Dermis microvascular lymphatic vessel endothelial cell (primary cell): ENCODE measurements at regions not wholly inside any gene's neighbourhood (a gene's known extent, or its start where the extent isn't known, plus 50 kb on each side); places are given as distances from the start of the nearest gene placed in this dataset.
"Not testable (repeated sequence)": the region's sequence is repeated elsewhere in the genome, so short reads cannot be mapped to it uniquely, and the experiment has no call there.

Experiments
- DNase-seq, 2 donors: peaks; one replicate each; pipeline versions ENCODE4 v3.0.0 to v3.0.0-alpha.2; 2010; ENCODE audit warnings: low read depth in 2 of 2

DNA sequence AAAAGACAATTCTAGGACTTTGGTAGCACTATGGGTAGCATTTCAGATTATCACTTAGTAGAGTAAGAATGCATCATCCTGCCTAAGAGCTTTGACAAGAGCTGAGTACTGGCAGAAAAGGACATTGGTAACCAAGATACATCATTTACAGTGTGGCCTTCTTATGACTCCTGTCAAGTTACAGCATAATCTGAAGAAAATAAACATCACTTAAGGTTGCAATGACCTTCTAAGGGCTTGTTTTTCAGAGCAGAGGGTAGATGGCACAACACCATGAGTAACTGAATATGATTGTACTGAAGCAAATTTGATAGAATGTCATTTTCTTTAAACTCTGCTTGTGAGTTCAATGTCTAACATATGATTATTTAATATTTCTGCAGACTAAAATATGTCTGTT, 822.6 kb downstream of the TBC1D32 start:
- DNase-seq = no peak

GRCh38 chr6:120498711-120499110, 835.6 kb downstream of the TBC1D32 start:
- DNase-seq = no peak

- DNase-seq = no peak
Measured at GRCh38 chr6:120496661-120497060, 837.6 kb downstream of the TBC1D32 start.

DNA sequence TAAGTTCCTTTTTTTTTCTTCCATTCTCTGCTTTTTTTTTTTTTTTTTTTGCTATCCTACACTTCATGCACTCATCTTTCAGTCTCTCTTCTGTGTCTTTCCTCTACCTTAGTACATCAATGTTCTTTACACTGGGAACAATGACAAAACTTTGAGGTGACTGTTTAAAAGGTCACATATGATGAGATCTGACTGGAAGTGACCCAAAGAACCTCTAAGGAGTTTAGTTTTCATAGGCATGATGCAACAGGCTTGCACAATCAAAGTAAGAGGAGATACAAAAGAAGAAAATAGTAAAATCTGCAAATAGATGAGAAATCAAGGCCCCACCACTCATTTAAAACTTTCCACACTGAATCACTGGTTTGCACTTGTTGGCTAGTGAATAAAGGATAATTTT, 840.8 kb downstream of the TBC1D32 start:
- DNase-seq = no peak

DNA sequence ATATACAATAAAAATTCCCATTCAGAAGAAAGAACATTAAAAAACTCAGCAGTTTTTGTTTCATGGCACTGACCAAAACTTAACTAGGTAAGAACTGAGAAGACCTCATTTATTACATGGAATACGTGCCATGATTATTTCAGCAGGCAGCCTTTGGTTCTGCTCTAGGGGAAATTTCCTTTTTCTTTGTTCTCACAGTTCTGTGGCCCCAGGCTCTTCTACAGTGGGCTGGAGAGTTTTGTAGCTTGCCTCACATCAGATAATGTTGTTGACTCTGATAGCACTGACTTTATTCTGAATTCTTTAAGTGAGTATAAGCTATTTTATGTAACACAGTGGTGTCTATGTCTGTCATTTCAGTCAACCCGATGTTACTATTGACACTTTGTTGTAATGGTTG, 844.3 kb downstream of the TBC1D32 start:
- no peak for DNase-seq

DNA sequence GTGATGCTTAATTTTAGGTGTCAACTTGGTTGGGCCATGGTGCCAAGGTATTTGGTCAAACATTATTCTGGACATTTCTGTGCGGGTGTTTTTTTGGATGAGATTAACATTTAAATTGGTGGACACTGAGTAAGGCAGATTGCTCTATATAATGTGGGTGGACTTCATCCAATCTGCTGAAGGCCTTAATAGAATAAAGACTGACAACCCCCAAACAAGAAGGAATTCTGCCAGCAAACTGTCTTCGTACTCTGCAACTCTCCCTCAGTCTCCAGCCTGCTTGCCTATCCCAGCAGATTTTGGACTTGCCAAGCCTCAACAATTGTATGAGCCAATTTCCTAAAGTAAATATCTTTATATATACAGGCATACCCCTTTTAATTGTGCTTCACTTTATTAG, 850.1 kb downstream of the TBC1D32 start:
- DNase-seq = no peak

DNA sequence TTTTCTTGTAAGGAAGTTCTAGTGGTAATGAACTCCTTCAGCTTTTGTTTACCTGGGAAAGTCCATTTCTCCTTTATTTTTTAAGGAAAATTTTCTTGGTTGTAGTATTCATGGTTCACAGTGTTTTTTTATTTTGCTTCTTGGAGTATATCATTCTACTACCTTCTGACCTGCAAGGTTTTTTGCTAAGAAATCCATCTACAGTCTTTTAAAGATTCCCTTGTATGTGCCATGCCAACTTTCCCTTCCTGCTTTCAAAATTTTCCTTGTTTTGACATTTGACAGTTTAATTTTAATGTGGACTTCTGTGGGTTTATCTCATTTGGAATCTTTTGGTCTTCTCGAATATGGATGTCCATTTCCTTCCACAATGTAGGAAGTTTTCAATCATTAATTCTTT, 855.6 kb downstream of the TBC1D32 start:
- no peak for DNase-seq

- DNase-seq = no peak
Measured at GRCh38 chr6:120473804-120474203, 860.5 kb downstream of the TBC1D32 start.

- no peak for DNase-seq
Measured at GRCh38 chr6:120468486-120468885, 865.8 kb downstream of the TBC1D32 start.

- no peak for DNase-seq
Measured at GRCh38 chr6:120451508-120451907, 882.8 kb downstream of the TBC1D32 start.

GRCh38 chr6:120447605-120448004, 886.7 kb downstream of the TBC1D32 start:
- no peak for DNase-seq

- not testable (repeated sequence) for DNase-seq
Measured at GRCh38 chr6:120432840-120433239, 901.4 kb downstream of the TBC1D32 start.

DNA sequence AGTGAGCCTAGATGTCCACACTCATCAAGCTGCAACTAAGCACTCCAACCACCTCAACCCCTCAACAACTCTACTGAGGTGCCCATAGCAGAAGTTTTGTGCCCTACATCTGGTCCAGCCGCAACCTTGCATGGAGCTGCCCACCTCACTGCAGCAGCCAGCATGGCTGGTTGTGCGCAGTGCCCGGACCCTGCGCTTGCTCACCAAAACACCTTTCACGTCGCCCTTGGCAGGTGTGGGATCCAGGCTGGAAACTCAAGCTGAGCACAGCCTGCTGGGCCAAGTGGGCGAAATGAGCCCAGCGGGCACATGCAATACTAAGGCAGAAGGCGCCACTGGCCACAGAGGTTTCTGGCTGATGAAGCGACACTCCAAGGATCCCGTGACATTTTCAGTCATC, 902.4 kb downstream of the TBC1D32 start:
- no peak for DNase-seq

DNA sequence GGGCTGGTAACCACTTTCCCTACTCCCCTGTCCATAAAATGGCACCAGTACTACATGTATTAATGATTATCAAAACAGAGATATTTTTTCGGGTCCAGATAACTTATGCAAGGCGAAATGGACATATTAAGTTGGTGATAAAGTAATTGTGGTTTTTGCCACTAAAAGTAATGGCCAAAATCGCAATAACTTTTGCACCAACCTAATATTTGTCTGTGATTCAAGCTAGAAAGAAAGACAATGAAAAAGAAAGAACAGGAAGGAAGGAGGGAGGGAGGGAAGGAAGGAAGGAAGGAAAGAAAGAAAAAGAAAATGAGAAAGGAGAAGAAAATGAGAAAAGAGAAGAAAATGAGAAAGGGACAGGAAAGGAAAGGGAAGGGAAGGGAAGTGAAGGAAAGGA, 922.9 kb downstream of the TBC1D32 start:
- DNase-seq = no peak

DNA sequence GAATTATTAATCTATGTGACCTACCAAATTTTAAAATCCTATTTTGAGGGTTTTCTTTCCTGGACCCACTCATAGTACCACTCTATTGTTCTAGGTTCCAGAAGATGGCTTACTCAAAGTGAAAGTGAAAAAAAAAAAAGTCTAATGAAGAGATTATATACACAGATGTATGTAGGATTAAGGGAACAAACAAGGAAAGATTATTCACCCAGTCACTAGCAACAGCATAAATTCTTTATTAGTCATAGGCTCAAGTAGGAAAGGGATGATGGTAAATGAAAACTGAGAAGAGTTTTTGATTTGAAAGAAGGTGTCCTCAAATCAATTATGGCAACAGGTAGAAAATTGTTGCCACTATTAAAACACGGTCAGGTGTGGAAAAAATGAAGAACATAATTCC, 923.7 kb downstream of the TBC1D32 start:
- no peak for DNase-seq

DNA sequence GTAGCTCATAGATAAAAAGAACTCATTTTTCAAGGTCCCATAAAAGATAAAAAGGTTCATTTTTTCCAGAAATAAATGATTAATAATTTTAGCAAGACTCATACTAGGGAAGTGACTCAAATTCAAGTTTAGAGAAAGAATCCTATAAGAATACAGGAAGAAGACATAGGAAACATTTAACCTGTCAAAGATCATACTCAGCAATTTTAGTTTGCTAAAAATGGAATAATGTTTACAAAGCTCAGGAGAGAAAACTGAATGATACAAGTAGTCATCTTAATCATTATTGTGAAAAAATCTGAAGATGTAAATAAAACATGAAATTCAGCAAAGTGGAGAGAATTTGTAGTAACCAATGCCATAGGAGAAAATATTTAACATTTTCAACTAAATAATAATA, 926.6 kb downstream of the TBC1D32 start:
- no peak for DNase-seq

DNA sequence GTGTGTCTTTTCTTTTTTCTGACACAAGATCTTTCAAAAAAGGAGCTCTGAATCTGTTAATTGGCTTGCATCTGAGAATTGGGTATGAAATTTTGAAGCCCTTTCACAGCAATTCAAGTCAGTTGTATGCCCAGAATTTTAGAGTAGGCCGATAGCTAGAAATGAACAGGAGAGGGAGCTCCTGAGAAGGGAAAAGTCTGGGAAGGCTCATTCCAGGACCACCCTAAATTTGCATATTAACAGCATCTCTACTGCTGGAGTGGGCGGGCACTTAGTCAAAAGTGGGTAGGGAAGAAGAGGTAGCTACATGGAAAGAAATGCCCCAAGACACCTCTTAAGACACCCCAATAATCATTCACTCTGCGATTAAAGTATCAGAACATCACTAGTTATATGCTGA, 928.3 kb downstream of the TBC1D32 start:
- DNase-seq = no peak

- no peak for DNase-seq
Measured at GRCh38 chr6:120395784-120396183, 938.5 kb downstream of the TBC1D32 start.

- no peak for DNase-seq
Measured at GRCh38 chr6:120395330-120395729, 939.0 kb downstream of the TBC1D32 start.

DNA sequence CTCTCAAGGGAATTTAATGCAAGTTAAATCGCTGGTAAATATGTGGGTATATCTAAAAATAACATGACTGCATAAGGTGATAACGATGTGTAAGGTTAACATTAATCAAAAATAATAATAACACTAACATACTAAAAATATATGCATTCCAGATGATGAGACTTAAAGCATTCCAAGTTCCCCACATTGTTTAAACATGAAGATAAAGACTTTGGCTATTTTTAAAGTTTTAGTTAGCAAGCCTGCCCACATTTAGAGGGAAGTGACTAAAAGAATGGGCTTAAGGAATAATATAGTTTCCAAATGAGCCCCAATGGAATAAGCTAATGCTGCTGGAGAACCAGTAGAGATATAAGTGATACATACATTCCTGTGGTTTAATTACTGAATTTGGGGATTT, 941.3 kb downstream of the TBC1D32 start:
- no peak for DNase-seq

DNA sequence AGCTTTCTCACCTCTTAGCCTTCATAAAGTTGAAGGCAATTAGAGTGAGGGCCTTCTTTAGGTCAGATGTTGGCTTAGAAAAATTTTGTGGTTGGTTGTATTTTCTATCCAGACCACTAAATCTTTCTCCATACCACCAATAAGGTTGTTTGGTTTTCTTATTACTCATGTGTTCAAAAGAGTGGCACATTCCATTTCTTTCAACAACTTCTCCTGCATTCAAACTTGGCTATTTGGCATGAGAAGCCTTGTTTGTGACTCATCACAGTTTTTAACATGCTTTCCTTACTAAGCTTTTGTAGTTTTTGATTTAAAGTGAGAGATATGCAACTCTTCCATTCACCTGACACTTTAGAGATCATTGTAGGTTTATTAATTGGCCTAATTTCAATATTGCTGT, 949.6 kb downstream of the TBC1D32 start:
- no peak for DNase-seq

DNA sequence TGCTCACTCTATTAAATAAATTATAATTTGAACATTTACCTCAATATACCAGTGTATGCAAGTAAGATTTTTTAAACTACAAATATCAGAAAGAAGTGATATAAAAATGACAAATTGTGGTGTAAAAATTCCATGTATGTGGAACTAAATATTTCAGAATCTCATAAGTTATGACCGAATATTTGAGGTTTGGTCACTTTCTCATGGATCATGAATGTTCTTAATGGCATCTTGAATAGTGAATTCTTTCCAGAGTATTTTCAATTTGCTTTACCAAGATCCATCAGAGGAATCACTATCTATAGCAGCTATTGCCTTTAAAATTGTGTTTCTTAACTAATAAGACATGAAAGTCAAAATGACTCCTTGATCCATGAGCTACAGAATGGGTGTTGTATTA, 950.6 kb downstream of the TBC1D32 start:
- DNase-seq = no peak

GRCh38 chr6:120378582-120379220, 955.6 kb downstream of the TBC1D32 start:
- DNase-seq = peak in 1 of 2 donors; percentile 5

GRCh38 chr6:120373185-120373584, 961.1 kb downstream of the TBC1D32 start:
- DNase-seq = no peak
